BE2C (cell line): ENCODE measurements at regions not wholly inside any gene's neighbourhood (a gene's known extent, or its start where the extent isn't known, plus 50 kb on each side); places are given as distances from the start of the nearest gene placed in this dataset.

Experiments used
- DNase-seq: peaks from one replicate; pipeline ENCODE4 v3.0.0-alpha.2; 2020
- H3K27me3 ChIP-seq: fragments of 250-450 bp; sonication (Bioruptor Pico); 2 replicates; pipeline ENCODE4 v1.5.1; 2020; ENCODE audit warnings: mild to moderate bottlenecking
- H3K36me3 ChIP-seq: fragments of 250-450 bp; sonication (Bioruptor Pico); 2 replicates; pipeline ENCODE4 v1.5.1; 2020; ENCODE audit warnings: mild to moderate bottlenecking
- H3K4me1 ChIP-seq: fragments of 250-450 bp; sonication (Bioruptor Pico); 2 replicates; pipeline ENCODE4 v1.5.1; 2020
- H3K4me3 ChIP-seq: 2 replicates; pipeline ENCODE4 v1.5.1; 2011; ENCODE audit warnings: low read depth, low read length
- H3K9me3 ChIP-seq: fragments of 250-450 bp; sonication (Bioruptor Pico); 2 replicates; pipeline ENCODE4 v1.5.1; 2020
- TF ChIP-seq, protein P1 (sequence below): IDR thresholded peaks from 2 replicates; pipeline ENCODE4 v1.5.1; 2012; ENCODE audit warnings: mild to moderate bottlenecking, low read depth, low read length

DNA sequence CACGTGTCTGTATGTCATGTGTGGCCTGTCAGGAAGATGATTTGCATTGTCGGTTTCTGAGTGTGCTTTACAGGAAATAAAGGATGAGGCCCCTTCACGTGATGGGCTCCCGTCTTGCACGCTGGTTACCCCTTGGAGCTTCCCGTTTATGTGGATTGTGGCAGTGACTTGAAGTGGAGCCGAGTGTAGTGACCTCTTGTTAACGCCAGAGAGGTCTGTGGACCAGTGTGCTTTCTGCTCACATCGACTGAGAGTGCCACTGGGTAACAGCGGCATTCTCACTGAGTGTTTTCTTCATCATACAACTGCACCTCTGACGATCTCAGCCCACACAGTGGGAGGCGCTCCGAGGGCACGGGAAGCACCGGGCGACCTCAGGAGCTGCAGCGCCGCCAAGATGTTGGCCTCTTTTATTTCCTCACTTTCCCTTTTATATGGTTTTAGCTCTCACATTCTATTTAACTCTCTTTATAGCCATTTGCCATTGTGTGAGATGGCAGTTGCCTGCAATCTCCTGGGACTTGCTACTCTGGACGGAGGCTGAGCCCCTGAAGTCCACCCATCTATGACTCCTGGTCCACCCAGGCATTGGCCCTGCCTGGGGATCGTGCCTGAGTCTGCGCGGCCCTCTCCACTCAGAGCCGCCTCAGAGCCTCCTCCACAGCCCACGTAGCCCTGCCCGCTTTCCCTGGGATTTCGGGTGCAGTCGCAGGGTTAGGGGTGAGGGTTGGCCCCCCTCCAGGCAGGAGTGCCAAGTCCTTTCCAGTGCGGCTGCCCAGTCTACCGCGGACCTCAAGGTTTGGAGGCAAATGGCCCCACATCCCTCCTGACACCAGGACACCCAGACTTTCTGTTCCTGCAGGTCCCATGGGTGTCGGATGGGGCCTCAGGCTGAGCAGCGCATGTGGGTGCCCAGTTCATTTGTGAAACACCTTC, 238.9 kb downstream of the ERMARD start:
- no peaks in the 10 kb centered on the region for H3K36me3 ChIP-seq
- TF ChIP-seq, protein P1, sequence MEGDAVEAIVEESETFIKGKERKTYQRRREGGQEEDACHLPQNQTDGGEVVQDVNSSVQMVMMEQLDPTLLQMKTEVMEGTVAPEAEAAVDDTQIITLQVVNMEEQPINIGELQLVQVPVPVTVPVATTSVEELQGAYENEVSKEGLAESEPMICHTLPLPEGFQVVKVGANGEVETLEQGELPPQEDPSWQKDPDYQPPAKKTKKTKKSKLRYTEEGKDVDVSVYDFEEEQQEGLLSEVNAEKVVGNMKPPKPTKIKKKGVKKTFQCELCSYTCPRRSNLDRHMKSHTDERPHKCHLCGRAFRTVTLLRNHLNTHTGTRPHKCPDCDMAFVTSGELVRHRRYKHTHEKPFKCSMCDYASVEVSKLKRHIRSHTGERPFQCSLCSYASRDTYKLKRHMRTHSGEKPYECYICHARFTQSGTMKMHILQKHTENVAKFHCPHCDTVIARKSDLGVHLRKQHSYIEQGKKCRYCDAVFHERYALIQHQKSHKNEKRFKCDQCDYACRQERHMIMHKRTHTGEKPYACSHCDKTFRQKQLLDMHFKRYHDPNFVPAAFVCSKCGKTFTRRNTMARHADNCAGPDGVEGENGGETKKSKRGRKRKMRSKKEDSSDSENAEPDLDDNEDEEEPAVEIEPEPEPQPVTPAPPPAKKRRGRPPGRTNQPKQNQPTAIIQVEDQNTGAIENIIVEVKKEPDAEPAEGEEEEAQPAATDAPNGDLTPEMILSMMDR = no peak
- no peak overlapping the region for H3K4me3 ChIP-seq
- peaks cover 4% of the 10 kb centered on the region for H3K4me1 ChIP-seq
- no peaks in the 10 kb centered on the region for H3K27me3 ChIP-seq
- H3K9me3 ChIP-seq = no peaks in the 10 kb centered on the region; the same call in 1 of the 2 replicates
- no peak for DNase-seq

DNA sequence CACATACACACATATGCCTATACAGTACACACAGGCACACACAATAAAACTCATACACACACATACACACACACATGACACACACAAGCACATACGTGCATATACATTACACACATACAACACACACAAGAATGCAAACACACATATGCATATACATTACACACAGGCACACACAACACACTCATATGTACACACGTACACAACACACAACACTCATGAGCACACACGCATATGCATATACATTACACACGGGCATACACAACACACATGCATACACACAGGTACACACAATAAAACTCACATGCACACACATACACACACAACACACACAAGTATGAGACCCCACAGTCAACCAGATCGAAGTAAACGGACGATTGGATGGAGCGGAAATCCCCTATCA, 238.2 kb downstream of the ERMARD start:
- no peak overlapping the region for H3K4me3 ChIP-seq
- H3K4me1 ChIP-seq = peaks cover 11% of the 10 kb centered on the region
- DNase-seq = no peak
- no peaks in the 10 kb centered on the region for H3K27me3 ChIP-seq
- H3K36me3 ChIP-seq = no peaks in the 10 kb centered on the region
- TF ChIP-seq, protein P1 = no peak
- H3K9me3 ChIP-seq = no peaks in the 10 kb centered on the region; the same call in 1 of the 2 replicates

DNA sequence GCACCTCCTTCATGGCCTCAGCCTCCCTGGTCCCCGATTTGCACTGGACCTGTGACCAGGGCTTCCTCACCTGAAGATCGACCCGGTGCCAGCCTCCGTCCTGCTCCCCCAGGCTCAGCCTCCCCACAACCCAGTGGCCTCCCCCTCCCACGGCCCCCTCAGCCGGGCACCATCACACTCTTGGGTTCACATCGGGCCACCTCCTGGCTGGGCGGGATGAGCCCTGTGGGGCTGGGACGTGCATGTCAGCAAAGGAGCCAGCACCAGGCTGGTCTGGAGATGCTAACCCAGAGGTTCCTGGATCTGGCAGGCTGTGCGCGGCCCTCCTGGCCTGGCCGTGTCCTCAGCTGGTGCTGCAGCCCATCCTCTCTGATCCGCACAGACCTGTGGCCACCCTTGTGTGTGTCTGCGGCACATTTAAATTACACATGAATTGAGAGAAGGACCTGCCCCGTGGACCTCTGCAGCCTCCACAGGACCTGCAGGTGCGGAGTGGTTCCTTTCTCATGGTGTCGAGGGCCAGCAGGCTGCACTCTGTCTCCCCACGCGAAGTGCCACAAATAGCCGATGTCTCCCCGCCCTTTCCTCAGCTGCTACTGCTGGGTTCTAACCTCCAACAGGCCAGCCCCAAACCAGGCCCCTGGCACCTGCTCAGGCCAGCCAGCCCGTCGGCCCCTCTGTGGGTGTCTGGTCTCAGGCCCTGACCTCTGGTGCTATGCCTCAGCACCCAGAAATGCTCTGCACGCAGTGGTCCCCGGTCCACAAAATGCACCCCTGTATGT, 237.5 kb downstream of the ERMARD start:
- H3K9me3 ChIP-seq = no peaks in the 10 kb centered on the region; the same call in 1 of the 2 replicates
- H3K4me3 ChIP-seq = no peak overlapping the region
- no peak for DNase-seq
- no peaks in the 10 kb centered on the region for H3K27me3 ChIP-seq
- H3K36me3 ChIP-seq = no peaks in the 10 kb centered on the region
- TF ChIP-seq, protein P1 = no peak
- H3K4me1 ChIP-seq = peaks cover 15% of the 10 kb centered on the region

DNA sequence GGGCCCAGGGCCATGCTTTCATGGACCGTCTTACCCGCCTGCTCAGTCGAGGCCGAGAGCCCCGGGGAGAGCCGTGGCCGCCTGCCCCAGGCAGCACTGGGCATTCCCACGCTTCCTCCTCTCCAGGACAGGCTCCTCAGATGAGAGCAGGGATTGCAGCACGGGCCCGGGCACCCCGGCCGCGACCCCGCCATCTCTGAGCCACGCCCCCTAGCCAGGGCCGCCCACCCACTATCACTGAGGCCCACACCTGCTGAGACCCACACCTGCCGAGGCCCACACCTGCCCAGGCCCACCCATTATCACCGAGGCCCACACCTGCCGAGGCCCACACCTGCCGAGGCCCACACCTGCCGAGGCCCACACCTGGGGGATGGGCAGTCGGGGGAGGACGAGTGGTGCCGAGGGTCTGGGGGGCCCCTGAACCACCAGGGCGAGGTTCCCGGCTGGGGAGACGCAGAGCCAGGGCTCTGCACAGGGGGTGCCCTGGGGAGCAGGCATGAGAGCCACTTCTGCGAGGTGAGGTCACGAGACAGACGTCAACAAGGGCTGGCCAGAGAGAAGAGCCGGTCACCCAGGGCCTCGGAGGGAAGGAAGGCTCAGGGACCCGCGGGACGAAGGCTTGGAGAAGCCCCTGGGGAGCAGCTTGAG, 235.6 kb downstream of the ERMARD start:
- Histone ChIP-seq H3K36me3 (no peaks in the 10 kb centered on the region), H3K4me3 (no peak overlapping the region), H3K9me3 (no peaks in the 10 kb centered on the region; the same call in 1 of the 2 replicates), H3K4me1 (peaks cover 16% of the 10 kb centered on the region), H3K27me3 (no peaks in the 10 kb centered on the region)
- no peak for DNase-seq
- TF ChIP-seq, protein P1 = no peak

DNA sequence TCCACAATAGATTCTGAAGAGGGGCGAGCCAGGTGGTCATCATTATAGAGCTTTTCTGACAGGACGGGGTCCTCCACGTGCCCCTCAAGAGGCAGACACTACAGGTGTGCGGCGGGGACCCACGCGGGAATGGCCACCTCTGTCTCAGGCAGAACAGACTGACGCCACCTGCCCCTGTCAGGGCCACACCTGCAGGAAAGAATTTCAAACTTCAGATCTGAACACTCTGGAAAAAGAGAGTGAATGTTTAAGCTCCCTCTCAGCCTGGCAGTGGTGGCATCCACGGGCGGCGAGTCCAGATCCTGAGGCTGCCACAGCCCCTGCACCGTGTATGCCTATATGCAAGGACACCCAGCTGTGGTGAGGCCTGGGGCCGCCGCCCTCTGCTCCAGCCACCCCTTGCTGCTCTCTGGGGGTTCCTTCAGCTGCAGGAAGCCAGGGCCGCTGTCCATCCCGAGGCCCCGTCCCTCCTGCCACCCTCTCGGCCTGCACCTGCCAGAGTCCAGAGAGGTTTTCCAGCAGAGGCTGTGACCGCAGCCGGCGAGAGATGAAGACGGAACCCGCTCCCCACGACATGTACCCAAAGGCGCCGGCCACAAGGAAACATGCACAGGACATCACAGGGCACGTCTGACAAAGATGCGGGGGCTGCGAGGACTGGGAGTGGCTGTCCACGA, 234.9 kb downstream of the ERMARD start:
- H3K27me3 ChIP-seq = no peaks in the 10 kb centered on the region
- no peak overlapping the region for H3K4me3 ChIP-seq
- no peaks in the 10 kb centered on the region; the same call in 1 of the 2 replicates for H3K9me3 ChIP-seq
- DNase-seq = no peak
- TF ChIP-seq, protein P1 = no peak
- H3K36me3 ChIP-seq = no peaks in the 10 kb centered on the region
- H3K4me1 ChIP-seq = peaks cover 16% of the 10 kb centered on the region
